GM10248 (cell line): ENCODE measurements at regions not wholly inside any gene's neighbourhood (a gene's known extent, or its start where the extent isn't known, plus 50 kb on each side); places are given as distances from the start of the nearest gene placed in this dataset.

Source experiments
- CTCF ChIA-PET: fragments of 300-600 bp; sonication (Branson Sonifier 250); formaldehyde crosslinking; extraction: SDS; loops from one replicate; lab custom pipeline; 2021; ENCODE audit warnings: antibody characterized with exemption; lab: Yijun Ruan, JAX
- POLR2A ChIA-PET: fragments of 350-650 bp; sonication (Branson Sonifier 250); formaldehyde crosslinking; extraction: SDS; loops from one replicate; lab custom pipeline; 2020; ENCODE audit warnings: antibody characterized with exemption; lab: Yijun Ruan, JAX
- DNase-seq: peaks from one replicate; pipeline ENCODE4 v3.0.0; 2012; ENCODE audit errors: extremely low spot score
- CTCF ChIP-seq: IDR thresholded peaks from 2 replicates; pipeline ENCODE4 v1.5.1; 2012; ENCODE audit warnings: mild to moderate bottlenecking, low read depth; ENCODE audit errors: extremely low read depth, missing control alignments, control extremely low read depth

- TF ChIP-seq CTCF: no peak
- ChIA-PET POLR2A (interaction anchor here (0.5 kb wide), 1 partner anchor 135 kb away, joined by 3 read pairs; no protein-coding TSS in a partner anchor), CTCF (interaction anchor here (1.6 kb wide), 1 partner anchor 23 kb away, joined by 3 read pairs; no protein-coding TSS in a partner anchor)
- no peak for DNase-seq
Observed at GRCh38 chr6:21459641-21460040, 133.9 kb upstream of the SOX4 start.

DNA sequence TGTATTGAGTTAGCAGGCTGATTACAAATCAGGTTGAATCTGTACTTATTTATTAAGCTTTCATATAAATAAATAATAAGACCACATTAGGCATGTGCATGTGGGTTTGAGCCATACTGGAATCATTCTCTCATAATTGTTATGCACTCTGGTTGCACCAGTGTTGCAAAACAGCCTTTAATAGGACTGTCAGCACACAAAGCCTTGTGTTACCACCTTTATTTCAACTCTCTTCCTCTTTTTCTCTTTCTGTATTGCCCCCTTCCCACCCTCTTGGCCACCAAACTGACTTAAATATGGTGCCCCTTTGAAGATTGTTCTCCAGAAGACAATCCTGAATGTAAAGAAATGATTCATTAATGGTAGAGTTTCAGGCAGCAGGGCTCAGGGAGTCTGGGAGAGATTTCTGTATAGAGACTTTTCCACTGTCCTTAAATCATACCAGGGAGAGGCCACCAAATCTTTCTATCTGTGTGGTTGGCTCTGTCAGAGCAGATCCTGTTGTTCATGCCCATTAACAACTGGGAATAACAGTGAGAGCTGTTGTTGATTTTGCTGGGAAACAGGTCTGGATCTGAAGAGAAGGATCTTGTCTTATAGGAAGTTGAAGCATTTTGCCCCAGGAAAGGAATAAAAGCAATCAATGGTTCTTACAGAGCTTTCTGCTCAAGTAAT lies 131.6 kb upstream of the SOX4 start:
- no peak for TF ChIP-seq CTCF
- ChIA-PET POLR2A (no interaction called here), CTCF (no interaction called here)
- DNase-seq: no peak

DNA sequence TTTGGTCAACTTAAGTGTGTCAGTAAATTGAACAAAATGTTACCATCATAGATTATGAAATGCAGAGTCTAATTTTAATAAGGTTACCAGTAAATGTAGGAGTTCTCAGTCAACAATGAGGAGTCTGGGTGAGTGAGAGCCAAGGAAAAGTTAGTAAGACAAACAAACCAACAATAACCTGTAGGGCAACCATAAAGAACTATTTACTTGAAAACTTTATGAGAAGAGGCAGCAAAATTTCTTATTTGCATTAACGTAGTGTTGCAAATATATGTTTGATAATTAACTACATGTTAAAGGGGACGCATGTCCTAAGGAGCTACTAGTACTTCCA lies 131.1 kb upstream of the SOX4 start:
- no peak for TF ChIP-seq CTCF
- DNase-seq: no peak
- ChIA-PET POLR2A (no interaction called here), CTCF (no interaction called here)

DNA sequence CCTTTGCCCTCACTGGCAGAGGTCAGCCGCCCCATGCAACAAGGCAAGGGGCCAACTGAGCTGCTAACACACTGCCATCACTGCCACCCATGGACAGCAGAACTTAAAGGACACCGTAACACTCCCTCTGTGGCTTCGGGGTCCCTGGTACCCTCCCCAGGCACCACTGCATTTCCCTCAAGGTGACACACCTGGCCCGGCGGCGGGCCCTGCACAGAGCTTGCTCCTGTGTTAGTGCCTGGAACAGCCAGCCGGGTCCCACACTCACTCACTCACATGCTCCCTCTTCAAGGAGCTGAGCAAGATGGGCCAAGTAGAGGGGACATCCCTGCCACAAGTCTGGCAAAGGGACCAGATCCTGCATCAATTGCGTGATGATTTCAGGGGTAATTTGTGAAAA lies 126.5 kb upstream of the SOX4 start:
- TF ChIP-seq CTCF: no peak
- ChIA-PET CTCF (no interaction called here), POLR2A (no interaction called here)
- no peak for DNase-seq

DNA sequence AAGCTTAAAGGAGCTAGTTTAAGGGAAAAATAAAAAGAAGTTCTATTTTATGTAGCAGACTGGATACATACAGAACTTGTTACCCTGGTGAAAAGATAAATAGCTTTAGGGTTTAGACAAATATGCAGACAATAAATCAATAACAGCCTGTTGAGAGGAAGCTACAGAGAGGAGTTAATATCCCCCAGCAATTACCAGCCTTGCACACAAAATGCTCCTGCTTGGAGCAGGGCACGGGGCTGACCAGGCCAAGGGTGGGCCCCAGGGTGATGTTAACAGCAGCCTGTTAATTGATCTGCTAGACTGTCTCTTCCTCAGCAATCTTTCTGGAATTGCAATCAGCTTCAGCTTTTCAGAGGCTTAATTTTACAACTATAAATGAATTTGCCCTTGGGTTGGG lies 125.1 kb upstream of the SOX4 start:
- ChIA-PET CTCF (interaction anchor here (1.0 to 1.5 kb wide), 4 partner anchors 14 to 27 kb away, joined by 3 to 5 read pairs (median 4); no protein-coding TSS in a partner anchor), POLR2A (no interaction called here)
- DNase-seq: no peak
- no peak for TF ChIP-seq CTCF

DNA sequence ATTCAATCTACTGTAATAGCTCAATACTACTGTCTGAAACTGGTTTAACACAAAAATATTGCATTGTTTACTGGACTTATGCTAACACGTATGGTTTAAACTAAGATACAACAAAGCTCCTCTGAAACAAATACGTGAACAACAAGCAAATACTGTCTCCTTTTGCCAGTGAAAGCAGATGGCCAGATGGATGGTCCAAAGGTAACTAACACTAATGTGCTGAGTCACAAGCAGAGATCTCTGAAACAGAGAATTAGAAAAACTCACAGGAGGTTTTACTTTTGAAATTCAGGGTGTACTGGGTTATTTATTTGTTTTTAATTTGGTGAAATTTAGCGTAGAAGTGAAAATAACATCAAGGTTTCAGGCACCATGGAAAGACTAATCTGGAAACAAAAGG lies 124.3 kb upstream of the SOX4 start:
- ChIA-PET POLR2A (no interaction called here), CTCF (interaction anchor here (1.0 to 1.5 kb wide), 3 partner anchors 14 to 28 kb away, joined by 3 to 5 read pairs (median 4); no protein-coding TSS in a partner anchor)
- TF ChIP-seq CTCF: no peak
- no peak for DNase-seq
